IMR-90 (cell line): ENCODE measurements at regions not wholly inside any gene's neighbourhood (a gene's known extent, or its start where the extent isn't known, plus 50 kb on each side); places are given as distances from the start of the nearest gene placed in this dataset.
A peak's percentile ranks its signal among the peaks of the same experiment; 100 is the strongest.

Source experiments
- ATAC-seq: fragments of 200-7000 bp; cut with Tn5 transposase; 2 replicates; pipeline ENCODE4 v1.9.1; 2020; ENCODE audit warnings: low read depth, mild to moderate bottlenecking, moderate library complexity
- BruUV-seq: library from RNA; stranded (reverse); fragments of 400-500 nt; replicated peaks from 2 replicates; lab custom pipeline; 2021; lab: Mats Ljungman, UMichigan
- CTCF ChIA-PET: fragments of 300-600 bp; formaldehyde crosslinking; extraction: SDS; loops from one replicate; lab custom pipeline; 2021; ENCODE audit warnings: antibody characterized with exemption; lab: Yijun Ruan, JAX
- POLR2A ChIA-PET: fragments of 300-600 bp; sonication (Branson Sonifier 250); formaldehyde crosslinking; loops from one replicate; lab custom pipeline; 2022; ENCODE audit warnings: antibody characterized with exemption; ENCODE audit not compliant: unreplicated experiment; lab: Charles Lee
- DNase-seq: peaks from one replicate; pipeline ENCODE4 v3.0.0; 2013
- H2AFZ ChIP-seq: replicated peaks from 2 replicates; pipeline ENCODE3; 2013; ENCODE audit warnings: low read length, mild to moderate bottlenecking; ENCODE audit not compliant: poor library complexity
- H2AK5ac ChIP-seq: 2 replicates; pipeline ENCODE4 v1.6.1; 2013; ENCODE audit warnings: low read depth, low read length, inconsistent platforms
- H2AK9ac ChIP-seq: replicated peaks from 2 replicates; pipeline ENCODE3; 2013; ENCODE audit warnings: mild to moderate bottlenecking, low read depth, low read length, moderate library complexity; ENCODE audit not compliant: poor library complexity
- H2BK120ac ChIP-seq: 2 replicates; pipeline ENCODE4 v1.6.1; 2013; ENCODE audit warnings: low read depth, low read length, inconsistent platforms
- H2BK15ac ChIP-seq: 3 replicates; pipeline ENCODE4 v1.6.1; 2013; ENCODE audit warnings: low read depth, low read length, inconsistent platforms
- H2BK20ac ChIP-seq: 2 replicates; pipeline ENCODE4 v1.6.1; 2013; ENCODE audit warnings: low read depth, mild to moderate bottlenecking, inconsistent platforms, low read length, moderate library complexity
- H2BK5ac ChIP-seq: 2 replicates; pipeline ENCODE4 v1.6.1; 2013; ENCODE audit warnings: mild to moderate bottlenecking, low read depth, low read length, inconsistent platforms; ENCODE audit not compliant: poor library complexity, severe bottlenecking
- H3K14ac ChIP-seq: replicated peaks from 2 replicates; pipeline ENCODE4 v1.6.1; 2013; ENCODE audit warnings: low read depth, low read length, inconsistent platforms
- H3K18ac ChIP-seq: 2 replicates; pipeline ENCODE4 v1.6.1; 2013; ENCODE audit warnings: low read depth, low read length, control low read depth
- H3K23ac ChIP-seq: 2 replicates; pipeline ENCODE4 v1.6.1; 2013; ENCODE audit warnings: low read depth, low read length, inconsistent platforms
- H3K27ac ChIP-seq: 2 replicates; pipeline ENCODE4 v1.5.1; 2013; ENCODE audit warnings: mild to moderate bottlenecking, control low read depth, low read length; ENCODE audit not compliant: insufficient read depth
- H3K27me3 ChIP-seq: 2 replicates; pipeline ENCODE4 v1.6.1; 2013; ENCODE audit warnings: low read length; ENCODE audit not compliant: control insufficient read depth, insufficient read depth
- H3K36me3 ChIP-seq: 2 replicates; pipeline ENCODE4 v1.6.1; 2013; ENCODE audit warnings: low read length, mixed read lengths; ENCODE audit not compliant: control insufficient read depth, insufficient read depth
- H3K4ac ChIP-seq: 2 replicates; pipeline ENCODE4 v1.6.1; 2013; ENCODE audit warnings: low read depth, low read length, inconsistent platforms
- H3K4me1 ChIP-seq: 2 replicates; pipeline ENCODE4 v1.6.1; 2013; ENCODE audit warnings: low read length, mixed read lengths; ENCODE audit not compliant: control insufficient read depth, insufficient read depth
- H3K4me2 ChIP-seq: 2 replicates; pipeline ENCODE4 v1.6.1; 2013; ENCODE audit warnings: low read depth, mild to moderate bottlenecking, control low read depth, low read length, moderate library complexity
- H3K4me3 ChIP-seq: 2 replicates; pipeline ENCODE4 v1.5.1; 2013; ENCODE audit warnings: low read depth, mild to moderate bottlenecking, control low read depth, low read length, moderate library complexity; ENCODE audit not compliant: insufficient read depth
- H3K56ac ChIP-seq: 2 replicates; pipeline ENCODE4 v1.6.1; 2013; ENCODE audit warnings: low read length, inconsistent platforms; ENCODE audit not compliant: insufficient read depth; ENCODE audit errors: extremely low read depth
- H3K79me1 ChIP-seq, 2 experiments: 2 replicates each; pipeline ENCODE4 v1.6.1; 2013; ENCODE audit warnings: low read length in 2 of 2, inconsistent platforms in 1 of 2, low read depth in 1 of 2
- H3K9ac ChIP-seq: 2 replicates; pipeline ENCODE4 v1.6.1; 2013; ENCODE audit warnings: low read depth, low read length, control low read depth
- H3K9me1 ChIP-seq: 2 replicates; pipeline ENCODE4 v1.6.1; 2013; ENCODE audit warnings: low read length, inconsistent platforms; ENCODE audit not compliant: insufficient read depth
- H3K9me3 ChIP-seq: 2 replicates; pipeline ENCODE4 v1.6.1; 2013; ENCODE audit warnings: low read length; ENCODE audit not compliant: control insufficient read depth, insufficient read depth
- H4K20me1 ChIP-seq: 2 replicates; pipeline ENCODE4 v1.6.1; 2013; ENCODE audit warnings: low read length, inconsistent platforms; ENCODE audit not compliant: insufficient read depth
- H4K5ac ChIP-seq: 2 replicates; pipeline ENCODE4 v1.6.1; 2013; ENCODE audit warnings: mild to moderate bottlenecking, low read depth, low read length, control low read depth
- H4K8ac ChIP-seq, 2 experiments: 2 replicates each; pipeline ENCODE4 v1.6.1; 2013; ENCODE audit warnings: low read depth in 2 of 2, low read length in 2 of 2, control low read depth in 1 of 2, inconsistent platforms in 1 of 2
- H4K91ac ChIP-seq: 2 replicates; pipeline ENCODE4 v1.6.1; 2013; ENCODE audit warnings: low read depth, low read length, inconsistent platforms; ENCODE audit not compliant: insufficient read depth
- CHD1 ChIP-seq: IDR thresholded peaks from 2 replicates; pipeline ENCODE4 v1.6.1; 2012; ENCODE audit warnings: low read depth, low read length, improper control_type of control experiment
- MXI1 ChIP-seq: IDR thresholded peaks from 2 replicates; pipeline ENCODE4 v1.6.1; 2012; ENCODE audit warnings: low read depth, mild to moderate bottlenecking, low read length, moderate library complexity, borderline replicate concordance
- dilution Hi-C: fragments of 300-500 bp; cut with HindIII; formaldehyde crosslinking; loops from one replicate; pipeline ENCODE4 v1.14.3; 2018; ENCODE audit warnings: low sequenced_read_pairs; ENCODE audit not compliant: unreplicated experiment
- in situ Hi-C: fragments of 300-500 bp; cut with MboI; formaldehyde crosslinking; loops from 3 replicates; pipeline ENCODE4 v1.14.3; 2019; ENCODE audit warnings: low sequenced_read_pairs, inconsistent platforms, mixed read lengths
- intact Hi-C: fragments of 100-400 bp; cut with micrococcal nuclease; formaldehyde crosslinking; loops from 2 replicates; pipeline ENCODE4 v1.10.0; 2022

DNA sequence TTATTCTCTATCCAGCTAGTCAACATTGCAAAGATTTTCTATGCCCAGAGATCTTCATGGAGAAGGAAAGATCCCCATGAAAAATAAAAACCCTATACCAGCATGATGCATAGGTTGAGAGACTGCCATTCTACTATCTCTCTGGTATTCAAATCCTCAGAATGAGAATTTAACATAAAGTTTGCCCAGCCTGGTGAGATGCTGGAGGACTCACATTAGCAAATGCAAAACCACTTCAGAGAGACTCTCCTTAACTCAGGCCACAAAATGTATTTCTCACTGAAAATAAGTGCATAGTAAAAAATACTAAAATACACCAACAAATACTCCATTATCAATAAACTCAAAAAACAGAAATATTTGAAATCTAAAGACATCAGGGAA, 430.0 kb upstream of the RUNX1 start:
- H2AK5ac ChIP-seq = no peak overlapping the region
- POLR2A ChIA-PET = no interaction called here
- ATAC-seq = no peak

More for the DNA sequence above, 430.0 kb upstream of the RUNX1 start:
- TF ChIP-seq MXI1 (no peak), CHD1 (no peak)
- no peaks in the 10 kb centered on the region for H3K36me3 ChIP-seq
- H4K8ac ChIP-seq = no peak overlapping the region
- peak overlapping the region; percentile 38; the same call in 1 of the 2 replicates for H3K14ac ChIP-seq
- H3K9me1 ChIP-seq = peaks cover 6% of the 10 kb centered on the region
- in situ Hi-C loops = no loop called here
- no peak overlapping the region for H3K9ac ChIP-seq
- no peak overlapping the region for H3K4me2 ChIP-seq
- H2AK9ac ChIP-seq = no peak overlapping the region
- H3K4ac ChIP-seq = no peak overlapping the region
- H3K27me3 ChIP-seq = no peaks in the 10 kb centered on the region
- no TSS peak for BruUV-seq
- H2BK120ac ChIP-seq = peak overlapping the region; percentile 94; the same call in 1 of the 2 replicates
- no peak overlapping the region for H3K56ac ChIP-seq
- H4K20me1 ChIP-seq = no peaks in the 10 kb centered on the region
- CTCF ChIA-PET = no interaction called here
- no peak overlapping the region for H2BK15ac ChIP-seq
- no peak overlapping the region for H2AFZ ChIP-seq
- no peaks in the 10 kb centered on the region for H3K9me3 ChIP-seq
- peak overlapping the region; percentile 42 for H2BK5ac ChIP-seq
- H4K5ac ChIP-seq = no peak overlapping the region
- dilution Hi-C loops = no loop called here
- H3K18ac ChIP-seq = no peak overlapping the region
- peaks cover 14% of the 10 kb centered on the region for H3K4me1 ChIP-seq
- no peak overlapping the region for H3K27ac ChIP-seq
- H2BK20ac ChIP-seq = peak overlapping the region; percentile 67; the same call in 1 of the 2 replicates
- intact Hi-C loops = loop anchor here (5.0 kb wide), 1 partner anchor 592 kb away; no protein-coding TSS in a partner anchor
- peak overlapping the region; percentile 42; the same call in 1 of the 2 replicates for H3K23ac ChIP-seq
- no peaks in the 10 kb centered on the region for H3K79me1 ChIP-seq
- H3K4me3 ChIP-seq = no peak overlapping the region
- H4K91ac ChIP-seq = no peak overlapping the region
- no peak for DNase-seq
